GM18858 (cell line): ENCODE measurements at regions not wholly inside any gene's neighbourhood (a gene's known extent, or its start where the extent isn't known, plus 50 kb on each side); places are given as distances from the start of the nearest gene placed in this dataset.

ENCODE experiments used
- ATAC-seq: cut with Tn5 transposase; IDR thresholded peaks from one replicate; pipeline ENCODE4 v1.9.1; 2021; ENCODE audit not compliant: unreplicated experiment

DNA sequence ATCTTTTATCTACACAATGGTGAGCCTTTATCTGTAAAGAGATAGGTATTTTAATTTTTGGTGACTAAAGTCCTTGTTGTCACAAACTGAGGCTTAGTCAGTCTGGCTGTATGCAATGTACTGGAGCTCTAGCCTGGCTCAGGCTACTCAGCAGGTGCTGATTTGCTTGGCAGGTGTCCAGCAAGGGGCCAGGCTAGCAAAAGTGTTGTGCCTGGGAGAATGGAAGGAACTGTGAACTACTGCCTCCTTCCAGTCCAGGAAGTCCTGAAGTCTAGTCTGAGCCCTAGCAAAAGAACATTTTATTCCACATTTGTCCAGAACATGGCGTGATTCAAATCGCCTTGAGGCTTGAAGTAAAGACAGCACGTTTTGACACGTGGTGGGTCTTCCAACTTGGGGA, 260.5 kb downstream of the CCDC85A start:
- no peak for ATAC-seq

DNA sequence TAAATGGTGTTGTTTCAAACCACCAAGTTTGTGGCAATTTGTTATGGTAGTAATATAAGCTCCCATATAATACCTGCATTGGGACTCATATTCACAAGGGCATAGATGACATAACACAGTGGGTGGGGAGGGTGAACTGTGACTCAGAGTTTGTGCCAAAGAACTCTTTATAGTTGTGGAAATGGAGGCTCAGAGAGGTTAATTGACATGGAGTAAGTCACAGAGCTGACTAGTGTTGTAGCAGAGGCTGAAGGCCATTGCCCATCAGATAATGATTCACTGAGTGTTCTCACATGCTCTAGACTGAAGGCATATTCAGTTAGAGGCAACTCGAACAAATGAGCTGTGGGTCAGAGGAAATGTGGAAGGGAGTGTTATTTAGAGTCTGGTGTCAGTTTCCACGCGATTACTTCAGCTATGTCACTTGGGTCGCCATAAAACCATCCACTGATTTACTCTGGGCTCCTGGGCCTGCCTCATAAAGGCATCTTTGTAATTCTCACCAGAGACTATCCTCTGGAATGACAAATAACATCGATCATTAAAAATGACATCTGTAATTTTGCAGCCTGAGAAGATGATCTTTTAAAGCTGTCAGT, 264.7 kb downstream of the CCDC85A start:
- ATAC-seq: no peak

DNA sequence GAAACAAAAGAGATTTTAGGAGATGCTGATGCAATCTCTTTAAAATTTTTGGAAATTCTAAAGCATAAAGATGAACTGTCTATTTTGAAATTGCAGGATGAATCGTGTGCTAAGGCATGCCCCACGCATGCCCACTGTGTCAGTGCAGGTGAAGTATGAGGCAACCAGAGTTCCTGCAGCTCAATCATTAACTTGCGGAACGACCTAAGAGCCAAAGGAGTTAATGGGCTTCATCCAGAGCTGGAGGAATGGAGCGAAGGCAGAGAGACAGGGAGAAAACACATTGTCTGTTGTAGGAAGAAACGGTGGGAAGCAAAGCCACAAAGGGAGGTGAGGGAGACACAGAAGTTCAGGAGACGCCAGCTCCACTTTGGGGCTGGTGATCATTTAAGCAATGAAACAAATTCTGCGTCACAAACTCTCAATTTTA, 265.2 kb downstream of the CCDC85A start:
- no peak for ATAC-seq

DNA sequence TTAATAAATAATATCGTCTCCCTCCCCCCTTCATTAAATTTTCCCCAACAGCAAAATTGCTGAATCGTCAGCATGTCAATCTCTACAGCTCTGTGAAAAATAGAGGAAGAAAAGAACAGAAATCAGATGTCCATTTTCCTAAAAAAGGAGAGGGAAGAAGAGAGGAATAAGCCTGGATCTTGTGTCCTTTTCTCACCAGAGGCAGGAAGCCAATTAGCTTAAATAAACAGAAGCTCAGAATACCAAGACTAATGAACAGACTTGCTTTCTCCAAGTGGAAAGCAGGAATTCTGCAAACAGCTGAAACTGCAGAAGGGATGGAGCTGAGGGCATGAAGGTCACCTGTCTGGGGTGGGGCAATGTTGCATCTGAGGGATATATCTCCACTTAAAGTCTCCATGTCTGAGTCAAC, 265.7 kb downstream of the CCDC85A start:
- ATAC-seq: no peak

DNA sequence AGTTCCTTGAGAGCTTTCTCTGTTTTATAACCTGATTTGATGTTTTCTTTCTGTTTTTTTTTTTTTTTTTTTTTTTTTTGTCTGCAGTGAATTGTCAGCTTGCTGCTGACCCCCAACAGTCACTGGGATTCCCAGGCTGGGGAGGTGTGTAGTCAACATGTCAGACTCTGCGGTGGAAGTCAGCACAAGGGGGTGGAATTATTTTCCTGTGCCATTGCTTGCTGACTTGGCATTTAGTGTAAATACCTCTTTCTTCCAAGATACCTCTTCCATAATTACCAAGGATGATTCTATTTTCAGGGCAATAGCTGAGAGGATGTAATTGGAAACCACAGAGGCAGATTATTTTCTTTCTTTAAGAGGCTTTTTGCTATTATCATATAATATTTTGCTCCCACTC, 266.3 kb downstream of the CCDC85A start:
- no peak for ATAC-seq

DNA sequence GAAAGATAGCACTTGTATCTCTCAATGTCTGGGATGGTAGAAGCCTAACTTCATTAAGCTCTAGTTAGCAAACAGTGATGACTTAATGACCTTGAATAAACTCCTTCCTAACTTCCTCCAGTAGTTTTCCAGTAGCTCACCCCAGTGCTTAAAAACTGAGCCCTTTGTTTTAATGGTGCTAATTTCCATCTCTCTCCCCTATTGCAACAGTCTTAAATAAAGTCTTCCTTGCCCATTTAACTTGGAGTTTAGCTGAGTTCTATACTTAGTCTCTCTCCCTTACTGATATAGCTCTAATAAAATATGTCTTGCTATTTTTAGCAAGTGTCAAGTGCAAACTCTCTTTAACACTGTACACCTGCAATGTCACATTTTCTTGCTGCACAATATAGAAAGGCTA, 267.0 kb downstream of the CCDC85A start:
- no peak for ATAC-seq

DNA sequence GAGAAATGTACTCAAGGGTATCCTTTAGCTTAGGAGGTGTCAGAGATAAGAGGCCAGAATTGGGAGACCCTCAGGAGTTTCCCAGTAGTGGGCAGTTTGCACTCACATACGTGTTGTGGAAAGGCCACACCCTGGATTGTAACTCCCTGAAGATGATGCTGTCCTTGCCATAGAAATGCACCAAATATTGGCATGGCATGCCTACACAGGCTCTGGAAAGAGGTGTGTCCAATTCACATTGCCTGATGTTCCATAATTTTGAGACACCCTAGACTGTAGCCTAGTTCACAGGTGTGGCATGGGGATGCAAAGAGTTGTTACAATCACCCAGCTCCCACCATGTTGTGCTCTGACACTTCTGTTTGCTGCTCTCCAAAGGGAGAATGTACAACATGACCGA, 271.9 kb downstream of the CCDC85A start:
- no peak for ATAC-seq

DNA sequence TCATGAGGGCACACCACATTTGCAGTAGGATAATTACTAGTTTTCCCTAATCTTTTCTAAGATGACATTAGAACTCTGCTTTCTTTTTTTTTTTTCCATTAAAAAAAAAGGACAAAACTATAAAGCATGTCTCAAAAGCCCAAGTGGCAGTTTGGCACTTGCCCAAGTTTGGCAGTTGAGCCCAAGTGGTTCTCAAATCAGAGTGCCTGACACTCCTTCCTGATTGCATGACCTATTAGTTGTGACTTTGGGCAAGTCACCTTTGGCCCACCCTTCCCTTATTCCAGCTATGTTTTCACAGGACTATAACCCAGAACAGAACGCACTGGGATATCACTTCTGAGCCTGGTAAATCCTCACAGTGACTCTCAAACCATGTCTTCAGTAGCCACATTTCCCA, 273.0 kb downstream of the CCDC85A start:
- no peak for ATAC-seq

DNA sequence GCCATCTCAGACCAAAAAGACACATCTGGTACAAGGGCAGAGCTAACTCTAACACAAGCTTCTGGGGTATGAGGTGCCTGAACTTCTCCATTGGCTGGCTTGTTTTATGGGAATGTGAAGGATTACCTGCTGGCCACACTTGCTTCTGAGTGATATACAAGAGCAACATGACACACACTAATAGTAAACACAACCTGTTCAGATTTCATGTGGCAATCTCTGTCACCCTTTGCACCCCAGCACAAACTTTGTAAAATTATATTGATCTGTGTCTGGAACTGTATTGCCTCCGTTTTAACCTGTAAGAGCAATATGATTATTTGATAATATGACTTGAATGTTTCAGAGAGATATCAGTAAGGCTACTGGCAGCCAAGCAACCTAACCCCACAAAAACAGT, 276.7 kb downstream of the CCDC85A start:
- ATAC-seq: no peak

DNA sequence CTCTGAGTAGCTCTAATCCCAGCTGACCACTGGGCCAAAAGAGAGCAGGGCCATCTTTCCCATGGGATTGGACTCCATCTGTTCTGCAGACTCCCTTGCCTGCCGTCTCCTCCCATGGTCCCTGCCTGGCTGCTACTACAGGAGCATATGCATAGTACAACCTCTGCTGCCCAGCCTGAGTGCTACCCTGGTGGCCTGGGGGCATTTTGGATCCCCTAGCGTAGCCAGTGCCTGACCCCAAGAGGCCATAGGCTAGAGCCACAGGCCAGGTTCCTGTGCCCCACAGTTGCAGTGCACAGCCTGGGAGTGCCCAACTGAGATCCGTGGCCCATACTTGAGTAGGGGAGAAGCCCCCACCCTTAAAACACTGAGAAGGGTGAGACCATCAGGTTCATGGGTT, 280.3 kb downstream of the CCDC85A start:
- no peak for ATAC-seq

DNA sequence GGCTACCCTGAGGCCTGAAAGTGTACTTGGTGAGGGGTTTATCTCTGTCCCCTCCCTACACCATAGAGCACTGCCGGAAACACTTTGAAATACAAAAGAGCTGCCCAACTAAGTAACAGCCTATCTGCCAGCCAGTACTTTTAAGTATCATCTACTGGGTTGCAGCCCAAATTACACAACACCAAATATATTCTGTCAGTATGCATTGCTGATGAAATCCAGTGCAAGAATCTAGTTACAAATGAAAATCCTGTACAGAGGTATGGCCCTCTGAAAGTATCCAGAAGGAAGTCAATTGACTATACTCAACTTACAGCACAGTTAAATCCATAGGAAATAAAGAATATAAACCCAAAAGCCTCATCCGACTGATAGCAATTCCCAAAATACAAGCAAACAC, 280.8 kb downstream of the CCDC85A start:
- no peak for ATAC-seq

DNA sequence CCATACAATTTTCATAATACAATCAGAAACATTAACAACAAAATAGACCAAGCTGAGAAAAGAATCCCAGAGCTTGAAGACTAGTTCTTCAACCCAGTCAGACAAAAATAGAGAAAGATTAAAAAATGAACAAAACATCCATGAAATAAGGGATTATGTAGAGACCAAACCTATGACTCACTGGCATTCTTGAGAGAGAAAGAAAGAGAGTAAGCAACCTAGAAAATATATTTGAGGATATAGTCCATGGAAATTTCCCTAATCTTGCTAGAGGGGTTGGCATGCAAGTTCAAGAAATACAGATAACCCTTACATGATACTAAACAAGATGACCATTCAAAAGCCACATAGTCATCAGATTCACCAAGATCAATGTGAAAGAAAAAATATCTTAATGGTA, 281.7 kb downstream of the CCDC85A start:
- no peak for ATAC-seq

DNA sequence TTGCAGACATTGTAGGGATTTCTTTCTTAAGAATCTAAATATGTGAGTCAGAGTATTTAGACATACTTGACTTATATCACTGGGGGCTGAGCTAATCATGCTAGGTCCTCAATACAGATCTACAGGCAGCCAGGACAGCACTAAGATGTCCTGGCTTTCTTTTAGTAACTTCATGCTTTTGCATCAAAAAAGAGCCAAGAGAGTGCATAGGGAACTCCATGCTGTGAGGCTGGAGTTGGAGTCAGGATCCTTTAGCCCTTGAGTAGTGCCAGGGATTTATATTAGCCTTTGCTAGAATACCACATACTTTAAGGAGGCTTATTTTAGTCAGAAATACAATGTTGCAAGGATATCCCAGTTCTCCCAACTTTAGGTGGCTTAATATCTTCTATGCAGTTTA, 289.7 kb downstream of the CCDC85A start:
- no peak for ATAC-seq

DNA sequence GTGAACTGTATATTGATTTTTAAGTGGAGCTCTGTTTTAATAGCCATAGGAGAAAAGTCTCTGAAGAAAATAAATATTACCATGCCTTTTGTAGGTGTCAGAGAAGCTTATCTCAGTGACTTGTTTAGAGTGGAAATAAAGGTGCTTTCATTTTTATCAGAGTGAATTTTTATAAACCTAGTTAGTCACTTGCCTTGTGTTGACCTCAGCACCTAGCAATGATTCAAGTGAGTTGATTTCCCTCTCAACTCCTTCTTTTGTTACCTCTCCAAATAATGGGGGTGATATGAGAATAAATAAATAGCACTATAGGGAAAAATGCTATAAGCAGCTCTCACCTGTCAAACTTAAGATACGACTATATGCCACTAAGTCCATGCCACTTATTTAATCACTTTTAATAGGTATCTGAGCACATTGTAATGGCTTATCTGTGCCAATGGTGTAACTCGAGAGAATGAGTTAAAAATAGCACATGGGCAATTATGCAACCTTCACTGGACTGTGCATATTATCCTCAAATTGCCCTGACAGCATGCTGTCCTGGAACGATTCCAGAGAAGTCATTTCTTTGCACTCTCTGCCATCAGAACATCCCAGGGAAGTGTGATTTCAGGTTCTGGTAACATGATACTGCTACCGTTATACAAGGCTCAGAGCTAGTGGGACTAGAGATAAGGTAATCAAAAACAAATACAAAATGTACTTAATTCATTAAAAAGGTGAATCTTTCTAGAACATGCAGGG, 290.8 kb downstream of the CCDC85A start:
- ATAC-seq: no peak

DNA sequence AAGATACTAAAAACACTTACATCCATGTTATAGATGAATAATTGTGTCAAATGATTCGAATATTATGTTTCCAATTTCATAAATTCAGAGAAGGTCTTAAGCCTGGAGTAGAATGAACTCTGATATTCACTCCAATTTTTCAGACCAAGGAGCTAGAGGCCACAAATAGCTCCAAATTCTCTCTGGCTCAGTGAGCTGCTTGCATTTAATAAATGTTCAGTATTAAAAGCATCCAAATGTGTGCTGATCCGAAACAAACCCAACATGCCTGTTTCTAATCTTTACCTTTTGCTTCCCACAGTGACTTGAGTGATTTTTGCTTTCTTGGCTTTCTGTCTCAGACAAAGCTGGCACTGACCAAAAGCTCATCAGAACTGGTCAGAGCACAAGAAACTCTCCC, 291.4 kb downstream of the CCDC85A start:
- no peak for ATAC-seq

DNA sequence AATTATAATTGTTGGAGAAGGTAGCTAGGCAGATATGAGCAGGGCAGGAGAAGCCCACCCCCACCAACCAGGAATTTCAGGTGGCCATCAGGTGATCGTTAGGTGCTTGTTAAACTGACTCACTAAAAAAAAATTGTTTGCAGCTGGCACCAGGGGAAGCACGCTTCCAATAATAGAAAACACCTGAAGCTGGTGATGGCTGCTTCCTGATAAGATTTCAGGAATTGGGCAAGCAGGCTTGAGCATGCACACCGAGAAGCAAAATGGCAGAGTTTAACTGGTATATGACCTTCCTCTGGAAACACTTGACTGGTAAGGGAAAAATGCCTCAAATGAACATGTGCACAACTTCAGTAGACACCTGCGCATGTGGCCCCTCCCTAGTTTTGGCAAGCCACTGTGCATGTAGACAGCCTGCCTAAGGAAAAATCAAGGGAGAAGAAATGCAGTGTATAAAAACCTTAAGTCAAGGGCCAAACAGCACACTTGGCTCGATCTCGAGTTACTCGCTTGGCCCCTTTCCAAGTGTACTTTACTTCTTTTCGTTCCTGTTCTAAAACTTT, 292.8 kb downstream of the CCDC85A start:
- ATAC-seq: no peak

DNA sequence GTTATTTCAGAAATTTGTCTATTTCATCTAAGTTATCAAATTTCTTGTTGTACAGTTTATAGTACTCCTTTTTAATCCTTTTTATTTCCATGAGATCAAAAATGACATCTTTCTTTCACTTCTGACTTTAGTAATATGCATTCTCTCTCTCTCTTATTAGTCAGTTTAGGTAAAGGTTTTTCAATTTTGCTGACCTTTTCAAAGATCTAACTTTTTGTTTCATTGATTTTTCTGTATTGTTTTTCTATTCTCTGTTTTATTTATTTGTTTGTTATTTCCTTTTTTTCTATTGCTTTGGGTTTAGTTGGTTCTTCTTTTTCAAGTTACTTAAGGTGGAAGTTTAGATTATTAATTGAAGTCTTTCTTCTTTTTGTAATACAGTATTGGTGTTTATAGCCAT, 294.2 kb downstream of the CCDC85A start:
- no peak for ATAC-seq

DNA sequence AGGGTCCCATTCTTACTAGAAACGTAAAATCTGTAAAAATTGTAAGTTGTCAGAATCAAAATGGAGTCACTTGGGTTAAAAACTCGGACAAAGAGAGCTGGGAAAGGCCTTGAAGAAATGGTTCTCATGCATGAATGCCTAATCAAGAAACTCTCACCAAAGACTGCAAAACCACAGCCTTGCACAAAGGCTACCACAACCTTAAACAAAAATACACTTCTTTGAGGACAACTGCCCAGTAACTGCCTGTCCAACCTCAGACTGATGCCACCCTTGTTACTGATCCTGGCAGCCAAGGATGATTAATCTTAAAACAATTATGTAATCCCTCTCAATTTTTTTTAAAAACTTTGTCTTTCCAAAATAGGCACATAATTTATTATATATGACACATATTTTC, 299.3 kb downstream of the CCDC85A start:
- ATAC-seq: no peak

DNA sequence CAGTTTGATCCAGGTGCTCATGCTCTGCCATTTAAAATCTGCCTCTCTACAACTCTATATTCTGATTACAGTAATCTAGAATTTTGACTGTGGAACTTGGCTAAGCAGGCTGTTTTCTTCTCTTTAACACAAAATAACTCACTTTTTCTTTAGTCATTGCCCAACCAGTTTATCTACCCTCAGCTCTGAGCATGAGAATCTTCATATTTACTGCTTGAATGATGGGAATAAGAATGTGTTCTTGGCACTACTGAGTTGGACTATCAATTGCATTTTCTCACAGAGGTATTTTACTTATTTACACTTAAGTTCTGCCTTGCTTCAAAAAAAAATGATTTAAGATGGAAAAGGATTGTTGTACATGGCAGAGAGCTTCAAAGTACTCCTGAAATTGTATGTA, 301.1 kb downstream of the CCDC85A start:
- ATAC-seq: no peak

DNA sequence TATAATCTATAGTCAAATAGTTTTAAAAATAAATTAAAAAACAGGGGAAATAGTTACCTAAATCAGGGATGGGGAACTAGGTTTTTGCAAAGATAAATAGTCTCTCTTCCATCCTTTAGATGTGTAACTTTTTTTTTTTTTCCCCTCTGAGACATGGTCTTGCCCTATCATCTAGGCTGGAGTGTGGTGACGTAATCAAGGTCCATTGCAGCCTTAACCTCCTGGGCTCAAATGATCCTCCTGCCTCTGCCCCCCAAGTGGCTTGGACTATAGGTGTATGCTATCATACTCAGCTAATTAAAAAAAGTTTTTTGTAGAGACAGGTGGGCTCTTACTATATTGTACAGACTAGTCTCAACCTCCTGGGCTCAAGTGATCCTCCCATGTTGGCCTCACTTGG, 316.5 kb downstream of the CCDC85A start:
- ATAC-seq: no peak

DNA sequence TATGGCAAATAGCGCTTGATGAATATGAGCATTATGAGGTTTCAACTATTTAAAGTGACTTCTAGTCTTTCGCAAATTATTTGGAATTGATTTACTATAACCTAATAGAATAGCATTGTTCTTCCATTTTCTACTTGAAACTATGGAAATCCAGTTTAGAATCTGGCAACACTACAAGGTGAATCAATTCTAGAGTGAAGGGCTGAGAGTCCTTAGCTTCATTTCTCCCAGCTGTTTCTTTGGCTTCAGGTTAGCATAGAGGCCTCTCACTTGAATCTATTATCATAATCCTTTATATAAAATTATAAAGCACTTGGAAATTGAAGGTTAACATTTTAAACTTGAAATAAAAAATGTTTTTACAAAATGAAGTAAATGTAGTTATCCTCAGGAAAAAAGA, 318.8 kb downstream of the CCDC85A start:
- no peak for ATAC-seq

DNA sequence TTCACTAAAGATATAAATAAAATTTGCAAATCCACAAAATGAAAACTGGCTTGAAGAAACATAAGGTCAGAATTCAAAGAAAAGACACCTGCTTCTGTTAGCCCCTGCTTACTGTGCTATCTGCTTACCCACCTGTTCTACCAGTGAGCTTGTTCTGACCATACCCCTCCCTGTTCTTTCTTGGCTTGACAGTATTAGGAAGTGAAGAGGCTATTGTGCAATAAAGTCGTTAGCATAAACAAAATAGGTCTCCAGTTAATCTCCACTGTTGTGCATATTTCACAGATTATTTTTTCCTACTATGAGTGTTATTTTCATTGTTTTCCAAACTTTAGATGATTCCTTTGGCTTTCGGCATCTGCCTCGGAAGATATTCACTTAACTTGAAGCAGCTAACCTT, 322.1 kb downstream of the CCDC85A start:
- no peak for ATAC-seq

DNA sequence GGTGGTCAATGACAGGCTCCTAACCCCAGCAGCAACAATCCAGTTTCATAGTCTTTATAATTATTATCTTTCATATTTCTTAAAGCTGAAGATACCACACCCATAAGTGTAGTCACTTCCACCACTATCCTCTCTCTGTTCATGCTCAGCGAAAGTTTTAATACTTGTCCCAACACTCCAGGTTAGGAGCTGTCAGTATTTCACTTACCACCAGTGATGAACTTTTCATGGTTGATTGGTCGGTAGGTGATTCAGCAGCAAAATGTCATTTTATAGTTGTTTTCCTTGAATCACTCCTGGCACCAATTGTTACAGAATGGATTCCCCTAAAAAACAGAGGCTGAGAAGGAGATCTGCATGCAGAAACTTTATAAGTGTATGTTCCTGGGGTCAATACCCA, 324.9 kb downstream of the CCDC85A start:
- ATAC-seq: no peak
